ENCODE measurements at regions not wholly inside any gene's neighbourhood (a gene's known extent, or its start where the extent isn't known, plus 50 kb on each side); places are given as distances from the start of the nearest gene placed in this dataset.

GRCh38 chr3:56975567-56975966 lies 84.9 kb upstream of the SPATA12 start:
- TF ChIP-seq EZH2phosphoT487 (IDR thresholded peaks at IDR 0.05; ENCODE audit: insufficient read depth, low read depth) (no peak), EZH2 (IDR thresholded peaks at IDR 0.05; ENCODE audit: insufficient read depth, poor library complexity, severe bottlenecking) (no peak)
